Activated naive CD4-positive, alpha-beta T cell treated with Interleukin-2 at 50 U/mL for 16 hours (primary cell): ENCODE measurements at regions not wholly inside any gene's neighbourhood (a gene's known extent, or its start where the extent isn't known, plus 50 kb on each side); places are given as distances from the start of the nearest gene placed in this dataset.

Source experiments
- DNase-seq: peaks from one replicate; pipeline ENCODE4 v3.0.0-alpha.2; 2020

GRCh38 chr21:27202301-27202700 lies 235.4 kb upstream of the ADAMTS5 start:
- no peak for DNase-seq

GRCh38 chr21:27201197-27201596 lies 234.3 kb upstream of the ADAMTS5 start:
- DNase-seq: no peak

DNA sequence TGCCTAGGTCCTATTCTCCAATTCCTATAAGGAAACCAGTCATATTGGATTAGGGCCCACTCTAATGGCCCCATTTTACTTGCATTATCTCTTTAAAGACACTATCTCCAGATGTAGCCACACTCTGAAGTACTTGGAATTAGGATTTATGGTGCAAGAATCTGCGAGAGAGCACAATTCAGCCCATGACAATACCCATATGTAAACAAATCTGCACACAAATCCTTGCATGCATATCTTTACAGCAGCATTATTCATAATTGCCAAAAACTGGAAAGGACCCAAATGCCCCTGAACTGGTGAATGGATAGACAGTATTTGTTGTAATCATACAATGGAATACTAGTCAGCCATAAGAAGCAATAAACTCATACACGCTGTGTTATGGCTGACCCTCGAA lies 229.8 kb upstream of the ADAMTS5 start:
- DNase-seq: no peak

DNA sequence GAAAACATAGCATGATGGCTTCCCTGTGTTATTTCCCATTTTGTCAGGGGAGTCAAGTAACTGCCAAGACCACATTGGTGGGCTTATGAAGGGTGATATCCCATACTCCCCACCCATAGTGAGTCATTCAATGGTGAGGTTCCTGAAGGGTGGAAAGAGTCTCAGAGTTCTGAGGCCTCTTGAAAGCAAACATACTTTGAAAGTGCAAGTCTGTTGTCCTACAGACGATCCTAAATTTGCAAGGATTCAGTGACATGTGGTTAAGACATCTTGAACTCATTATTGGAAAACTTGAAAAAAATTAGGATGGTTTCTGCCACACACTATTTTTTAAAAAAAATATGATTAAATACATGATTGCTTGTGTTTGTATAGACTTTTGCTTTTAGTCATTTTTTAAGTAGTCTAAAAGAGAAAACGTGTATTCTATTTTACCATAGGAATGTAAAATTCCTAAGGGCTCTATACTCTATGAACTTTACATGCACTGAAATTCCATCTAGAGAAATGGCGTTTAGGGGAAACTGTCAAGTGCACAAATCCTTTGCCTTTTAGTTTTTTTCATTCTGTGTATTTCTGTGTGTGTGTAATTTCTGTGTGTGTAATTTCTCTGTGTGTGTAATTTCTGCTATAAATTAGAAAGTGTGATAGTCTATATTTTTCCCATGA lies 225.5 kb upstream of the ADAMTS5 start:
- DNase-seq: no peak

DNA sequence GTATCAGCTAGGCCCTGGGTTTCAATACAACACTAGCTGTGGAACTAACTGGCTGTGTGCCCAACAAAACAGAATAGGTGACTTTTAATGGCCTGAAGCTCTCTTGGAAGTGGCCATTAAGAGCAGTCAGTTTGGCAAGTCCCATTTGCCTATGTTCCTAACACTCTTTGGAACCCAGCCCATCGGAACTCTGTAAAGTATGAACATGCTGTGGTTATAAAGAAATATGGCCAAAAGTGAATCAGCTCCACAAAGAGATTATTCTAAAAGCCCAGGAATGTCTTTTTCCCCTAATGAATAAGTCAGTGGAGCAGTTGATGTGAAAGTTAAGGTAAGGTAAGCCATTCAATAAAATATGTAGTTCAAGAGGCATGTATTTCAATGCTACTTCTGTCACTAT lies 223.7 kb upstream of the ADAMTS5 start:
- no peak for DNase-seq

- no peak for DNase-seq
Measured at GRCh38 chr21:27189870-27190269, 223.0 kb upstream of the ADAMTS5 start.

DNA sequence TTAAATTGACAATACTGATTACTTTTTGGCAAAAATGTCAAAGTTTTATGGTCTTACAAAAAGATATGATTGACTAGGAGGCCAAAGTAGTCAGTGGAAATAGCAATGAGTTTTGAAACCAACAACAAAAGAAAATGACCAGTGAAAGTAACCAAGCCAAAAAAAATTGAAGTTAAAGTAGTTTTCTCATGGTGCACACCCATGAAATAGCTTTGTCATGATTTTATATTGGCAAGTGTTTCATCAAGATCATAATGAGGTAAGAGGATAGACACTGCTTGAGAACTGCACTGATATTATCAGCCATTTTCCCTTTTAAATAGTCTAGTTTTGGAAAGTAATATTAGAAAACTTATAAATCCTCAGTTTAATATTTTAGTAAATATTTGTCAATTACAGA lies 206.2 kb upstream of the ADAMTS5 start:
- DNase-seq: no peak

DNA sequence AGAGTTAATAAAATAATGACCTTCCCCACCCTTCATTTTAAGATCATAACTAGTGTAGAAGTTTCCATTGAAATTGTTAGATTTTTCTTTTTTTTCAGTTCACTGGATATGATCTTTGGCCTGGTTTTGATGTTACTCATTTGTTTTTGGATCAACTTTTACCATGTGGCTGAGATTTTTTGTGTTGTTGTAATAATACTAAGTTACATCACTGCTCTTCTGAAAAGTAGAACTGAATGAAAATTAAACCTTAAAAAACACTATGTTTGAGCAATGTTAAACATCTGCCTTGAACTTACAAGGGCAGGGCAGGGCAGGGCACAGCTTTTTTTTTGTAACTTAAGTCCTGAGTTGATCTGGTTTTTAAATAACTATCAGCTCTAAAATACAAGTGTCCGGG lies 204.8 kb upstream of the ADAMTS5 start:
- no peak for DNase-seq

GRCh38 chr21:27168084-27168483 lies 201.2 kb upstream of the ADAMTS5 start:
- DNase-seq: no peak

- DNase-seq: no peak
Measured at GRCh38 chr21:27164208-27165177, 197.6 kb upstream of the ADAMTS5 start.

- no peak for DNase-seq
Measured at GRCh38 chr21:27158967-27159366, 192.1 kb upstream of the ADAMTS5 start.

- no peak for DNase-seq
Measured at GRCh38 chr21:27157097-27157496, 190.2 kb upstream of the ADAMTS5 start.

DNA sequence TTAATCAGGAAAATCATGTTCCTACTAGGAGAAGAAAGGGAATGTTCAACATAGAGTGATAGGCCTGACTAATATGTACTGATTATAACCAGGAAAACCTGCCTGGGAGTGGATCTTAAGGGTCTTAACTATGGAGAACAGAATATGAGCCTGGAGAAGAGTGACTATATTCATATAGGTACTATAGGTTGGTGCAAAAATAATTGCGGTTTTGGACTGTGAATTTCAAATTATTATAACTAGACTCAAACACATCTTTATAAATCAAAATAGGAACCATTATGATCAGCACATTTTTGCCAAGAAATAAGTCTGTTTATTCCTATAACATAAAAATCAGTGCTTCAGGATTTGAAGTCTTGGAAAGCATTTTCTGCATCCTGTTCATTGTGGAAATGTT lies 189.8 kb upstream of the ADAMTS5 start:
- no peak for DNase-seq

DNA sequence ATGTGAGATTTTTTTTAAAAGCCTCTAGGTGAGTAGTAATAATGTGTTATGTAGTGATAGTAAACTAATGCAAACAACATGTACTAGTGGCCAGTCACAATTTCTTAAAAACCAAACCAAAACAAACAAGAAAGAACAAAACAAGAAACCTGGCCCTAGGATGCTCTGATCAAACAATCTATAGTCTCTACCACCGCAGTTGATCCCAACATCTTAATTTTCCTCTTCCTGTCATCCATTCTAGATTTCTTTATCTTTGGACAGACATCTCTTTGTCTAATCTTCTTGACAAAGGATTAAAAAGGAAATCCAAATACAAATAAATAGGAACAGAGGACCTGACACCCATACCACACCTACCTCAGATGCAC lies 188.2 kb upstream of the ADAMTS5 start:
- DNase-seq: no peak

DNA sequence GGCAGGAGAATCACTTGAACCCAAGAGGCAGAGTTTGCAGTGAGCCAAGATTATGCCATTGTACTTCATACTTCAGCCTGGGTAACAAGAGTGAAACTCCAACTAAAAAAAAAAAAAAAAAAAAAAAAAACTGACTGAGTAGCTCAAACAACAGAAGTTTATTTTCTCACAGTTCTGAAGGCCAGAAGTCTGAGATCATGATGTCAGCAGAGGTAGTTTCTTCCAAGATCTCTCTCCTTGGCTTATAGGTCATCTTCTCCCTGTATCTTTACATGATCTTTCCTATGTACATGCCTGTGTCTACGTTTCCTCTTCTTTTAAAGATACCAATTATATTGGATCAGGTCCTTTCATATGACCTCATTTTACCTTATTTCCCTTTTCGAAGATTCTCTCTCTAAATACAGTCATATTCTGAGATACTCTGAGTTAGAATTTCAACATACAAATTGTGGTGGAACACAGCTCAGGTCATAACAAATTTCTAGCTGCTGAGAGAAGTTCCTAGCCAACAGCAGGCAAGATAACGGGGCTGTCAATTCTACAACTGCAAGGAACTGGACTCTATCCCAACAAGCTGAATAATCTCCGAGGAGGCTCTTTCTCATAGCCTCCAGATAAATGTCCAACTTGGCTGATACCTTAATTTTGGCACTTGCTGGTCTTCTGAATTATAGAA lies 187.7 kb upstream of the ADAMTS5 start:
- DNase-seq: no peak

- no peak for DNase-seq
Measured at GRCh38 chr21:27152996-27153395, 186.1 kb upstream of the ADAMTS5 start.

DNA sequence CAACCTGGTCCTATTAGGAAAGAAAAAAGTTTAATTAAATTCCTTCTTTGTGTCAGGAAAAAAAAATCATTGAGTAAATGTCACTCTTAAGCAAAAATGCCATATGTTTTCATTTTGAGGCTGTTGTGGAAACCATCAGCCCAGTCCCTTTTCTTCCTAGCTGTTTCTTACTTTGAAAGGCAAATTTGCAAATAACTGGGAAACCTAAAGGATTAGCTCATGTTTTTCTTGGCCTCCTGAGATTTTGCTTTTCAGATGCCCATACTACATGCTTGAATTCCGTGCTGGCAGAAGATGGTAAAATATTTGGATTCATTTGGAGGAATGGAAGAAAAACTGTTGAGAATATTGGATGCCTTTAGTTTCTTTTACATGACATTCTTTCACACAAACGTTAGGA lies 182.1 kb upstream of the ADAMTS5 start:
- no peak for DNase-seq

- DNase-seq: no peak
Measured at GRCh38 chr21:27146268-27146667, 179.4 kb upstream of the ADAMTS5 start.

DNA sequence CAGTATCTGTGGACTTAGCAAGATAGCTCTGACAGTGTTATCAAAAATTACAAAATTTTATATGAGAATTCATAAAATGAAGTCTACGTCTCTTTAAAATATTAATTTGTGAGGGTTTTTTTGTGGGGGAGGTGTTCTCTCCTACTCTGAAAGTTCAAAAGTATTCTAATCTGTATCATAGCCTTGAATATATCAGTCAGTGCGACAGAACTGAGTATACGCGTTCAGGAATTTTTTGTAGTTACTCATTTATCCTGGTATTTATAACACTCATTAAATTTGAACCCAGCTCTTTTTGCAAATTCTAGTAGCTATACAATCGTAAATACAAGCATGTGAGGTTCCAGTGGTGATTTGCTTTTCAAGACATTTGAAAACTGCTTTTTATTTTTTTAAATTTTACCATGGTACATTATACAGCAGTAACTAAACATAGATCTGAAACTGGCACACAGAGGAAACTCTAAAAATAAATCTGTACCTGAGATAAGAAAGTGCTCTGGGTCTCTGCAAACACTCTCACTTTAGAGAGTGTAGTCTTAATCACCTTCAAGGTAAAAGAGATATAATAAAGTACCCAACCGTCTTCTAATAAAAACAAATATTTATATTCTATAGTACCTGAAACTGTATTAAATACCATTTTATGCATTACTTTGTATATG lies 178.4 kb upstream of the ADAMTS5 start:
- no peak for DNase-seq

GRCh38 chr21:27143476-27143875 lies 176.6 kb upstream of the ADAMTS5 start:
- no peak for DNase-seq

- no peak for DNase-seq
Measured at GRCh38 chr21:27139526-27139925, 172.6 kb upstream of the ADAMTS5 start.

GRCh38 chr21:27134516-27134915 lies 167.6 kb upstream of the ADAMTS5 start:
- DNase-seq: no peak

DNA sequence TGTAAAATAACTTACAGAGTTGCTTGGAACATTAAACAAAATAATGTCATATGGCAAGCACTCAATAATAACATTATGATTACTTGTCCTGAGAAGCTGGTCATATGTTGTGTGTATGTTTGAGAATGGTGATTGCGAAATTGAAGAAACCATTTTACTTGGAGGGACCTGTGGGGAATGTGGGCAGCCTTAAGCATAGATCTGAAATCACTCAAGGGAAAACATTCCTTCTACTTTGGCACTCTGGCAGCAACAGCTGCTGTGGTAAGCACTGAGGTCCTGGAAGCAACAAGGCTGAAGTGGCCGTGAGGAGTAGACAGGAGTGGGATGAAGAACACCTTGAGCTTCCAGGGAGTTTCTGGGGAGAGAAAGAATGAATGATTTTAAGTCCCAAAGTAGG lies 165.4 kb upstream of the ADAMTS5 start:
- DNase-seq: no peak
